Eye (tissue), 1 donor: ENCODE measurements at regions not wholly inside any gene's neighbourhood (a gene's known extent, or its start where the extent isn't known, plus 50 kb on each side); places are given as distances from the start of the nearest gene placed in this dataset.

Source experiments
- DNase-seq: peaks from one replicate; pipeline ENCODE4 v3.0.0-alpha.2; 2015

DNA sequence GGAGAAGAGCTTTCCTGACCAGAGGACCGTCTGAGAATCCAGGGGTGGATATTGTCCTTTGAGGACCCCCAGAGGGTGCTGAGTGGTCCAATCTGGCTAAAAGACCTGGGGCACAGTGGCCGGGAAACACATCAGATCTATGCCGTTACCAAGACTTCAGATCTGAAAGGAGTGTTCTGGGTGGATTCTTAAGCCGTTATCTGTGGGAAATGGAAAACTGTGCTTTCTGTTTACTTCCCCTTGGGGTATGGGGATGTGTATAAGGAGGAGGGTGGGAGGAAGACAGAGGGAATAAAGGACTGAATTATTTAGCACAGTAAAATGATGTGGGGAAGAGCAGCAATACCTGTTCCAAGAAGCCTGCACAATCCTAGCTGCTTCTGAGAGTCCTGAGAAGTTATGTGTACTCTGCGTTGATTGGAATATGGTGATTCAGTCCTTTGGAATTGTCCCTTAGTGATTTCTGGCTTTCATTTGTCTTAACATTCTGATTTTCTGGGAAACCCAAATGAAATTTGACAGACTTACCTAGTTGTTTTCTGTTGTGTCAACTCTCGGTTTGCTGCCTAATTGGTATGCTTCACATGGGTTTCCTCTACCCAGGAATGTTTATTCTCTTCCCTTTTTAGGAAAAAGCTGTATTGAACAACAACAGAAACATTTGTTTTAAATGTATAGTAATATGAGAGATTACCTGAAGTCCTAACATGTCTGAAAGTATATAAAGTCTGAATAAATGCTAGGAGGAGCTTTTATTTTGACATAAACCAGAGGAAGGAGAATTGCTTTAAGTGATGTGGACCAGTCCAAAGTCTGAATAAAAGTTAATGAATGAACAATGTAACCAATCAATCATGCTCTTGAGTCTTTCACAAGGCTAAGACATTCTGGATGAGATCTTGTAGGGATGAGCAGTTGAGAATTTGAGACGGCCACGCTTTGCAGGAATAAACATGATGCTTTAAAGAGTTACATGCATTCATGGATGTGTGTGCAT lies 427.1 kb upstream of the C2CD4B start:
- DNase-seq = peak; percentile 26

DNA sequence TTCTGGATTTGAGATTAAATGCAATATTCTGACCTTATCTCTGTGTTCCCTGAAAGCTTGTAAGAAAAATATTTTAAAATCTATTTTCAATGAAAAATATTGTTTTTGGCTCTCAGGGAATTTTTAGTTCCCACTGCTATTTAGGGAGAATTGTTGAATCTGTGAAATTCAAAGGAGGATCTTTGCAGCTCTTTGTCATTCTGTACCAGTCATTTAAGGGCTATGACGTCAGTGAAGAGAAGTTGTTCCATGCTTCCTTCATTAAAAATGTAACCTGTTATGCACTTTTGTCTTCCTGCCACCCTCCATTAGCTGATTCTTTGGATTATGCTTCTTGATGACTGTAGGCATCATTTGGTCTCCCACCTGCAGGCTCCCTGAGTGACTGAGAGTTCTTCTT lies 427.8 kb upstream of the C2CD4B start:
- DNase-seq = peak; percentile 44

- DNase-seq = no peak
Observed at GRCh38 chr15:62593681-62594399, 428.8 kb upstream of the C2CD4B start.

- DNase-seq = no peak
Observed at GRCh38 chr15:62598217-62598616, 433.1 kb upstream of the C2CD4B start.

GRCh38 chr15:62599791-62600777 lies 435.0 kb upstream of the C2CD4B start:
- DNase-seq = peak; percentile 11

GRCh38 chr15:62601777-62602545 lies 436.9 kb upstream of the C2CD4B start:
- DNase-seq = no peak

DNA sequence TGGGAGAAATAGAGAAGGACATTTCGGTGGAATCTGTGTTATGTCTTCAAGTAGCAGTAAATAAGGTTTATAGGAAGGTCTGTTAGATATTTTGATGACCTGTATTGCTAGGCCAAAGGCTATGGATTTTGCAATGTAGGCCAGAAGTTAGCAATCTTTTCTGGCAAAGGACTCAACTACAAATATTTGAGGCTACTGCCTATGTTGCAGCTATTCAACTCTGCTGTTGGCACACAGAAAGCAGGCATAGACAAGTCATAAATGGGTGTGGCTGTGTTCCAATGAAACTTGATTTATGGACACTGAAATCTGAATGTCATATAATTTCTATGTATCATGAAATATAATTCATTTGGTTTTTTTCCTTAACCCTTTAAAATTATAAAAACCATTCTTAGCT lies 438.7 kb upstream of the C2CD4B start:
- no peak for DNase-seq

GRCh38 chr15:62605282-62605681 lies 437.3 kb upstream of the TPM1 start:
- DNase-seq = no peak

GRCh38 chr15:62606376-62607113 lies 436.0 kb upstream of the TPM1 start:
- DNase-seq = no peak

DNA sequence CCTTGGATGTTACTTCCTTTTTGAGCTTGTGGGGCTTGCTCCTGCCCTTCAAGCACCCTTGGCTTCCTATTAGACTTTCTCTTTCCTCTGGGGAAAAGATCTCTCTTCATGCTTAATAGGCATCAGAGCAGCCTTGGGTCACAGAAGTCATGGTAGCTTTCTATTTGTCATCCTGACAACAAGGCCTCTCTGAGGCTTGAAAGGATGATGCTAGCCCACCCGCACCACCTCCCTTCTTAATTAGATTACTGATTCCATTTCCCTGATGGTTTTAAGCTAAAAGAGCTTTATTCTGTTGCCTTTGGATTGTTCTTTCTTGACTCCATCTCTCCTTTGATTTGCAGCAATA lies 435.5 kb upstream of the TPM1 start:
- DNase-seq = no peak

DNA sequence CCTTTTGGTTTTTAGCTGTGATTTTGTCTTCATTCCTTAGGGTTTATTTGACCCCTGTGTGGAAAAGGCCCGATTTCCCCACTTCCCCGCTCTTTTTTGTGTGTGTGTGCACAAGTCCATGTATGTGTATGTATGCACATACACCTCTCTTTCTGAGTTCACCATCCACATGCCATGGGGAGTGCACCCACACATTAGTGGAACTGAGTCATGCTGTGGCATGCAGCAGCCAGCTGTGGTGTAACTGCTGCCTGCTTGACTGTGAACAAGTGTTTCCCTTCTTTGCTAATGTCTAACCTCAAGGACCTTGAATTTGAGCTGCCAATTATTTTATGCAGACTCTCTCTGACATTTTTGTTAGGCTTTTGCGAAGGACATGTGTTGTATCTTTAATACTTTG lies 434.9 kb upstream of the TPM1 start:
- DNase-seq = no peak

- DNase-seq = no peak
Observed at GRCh38 chr15:62608369-62608768, 434.2 kb upstream of the TPM1 start.

- no peak for DNase-seq
Observed at GRCh38 chr15:62610265-62610869, 432.2 kb upstream of the TPM1 start.

DNA sequence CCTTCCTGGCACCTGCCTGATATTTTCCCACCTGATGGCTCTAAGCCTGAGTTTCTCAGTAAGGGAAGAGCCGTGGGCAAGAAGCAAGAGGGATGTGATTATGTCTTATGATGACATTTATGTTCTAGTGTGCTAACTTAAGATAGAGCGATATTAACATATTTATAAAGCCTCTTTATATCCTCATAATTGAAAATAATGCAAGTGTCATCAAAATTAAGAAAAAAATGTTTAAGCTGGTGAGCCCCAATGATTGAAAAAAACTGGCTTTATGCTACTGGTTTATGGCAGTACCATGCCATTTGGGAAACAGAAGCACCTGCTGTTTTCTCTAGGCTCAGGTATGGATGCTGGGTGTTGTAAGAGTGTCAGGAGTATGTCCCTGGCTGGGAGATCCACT lies 431.5 kb upstream of the TPM1 start:
- DNase-seq = no peak

DNA sequence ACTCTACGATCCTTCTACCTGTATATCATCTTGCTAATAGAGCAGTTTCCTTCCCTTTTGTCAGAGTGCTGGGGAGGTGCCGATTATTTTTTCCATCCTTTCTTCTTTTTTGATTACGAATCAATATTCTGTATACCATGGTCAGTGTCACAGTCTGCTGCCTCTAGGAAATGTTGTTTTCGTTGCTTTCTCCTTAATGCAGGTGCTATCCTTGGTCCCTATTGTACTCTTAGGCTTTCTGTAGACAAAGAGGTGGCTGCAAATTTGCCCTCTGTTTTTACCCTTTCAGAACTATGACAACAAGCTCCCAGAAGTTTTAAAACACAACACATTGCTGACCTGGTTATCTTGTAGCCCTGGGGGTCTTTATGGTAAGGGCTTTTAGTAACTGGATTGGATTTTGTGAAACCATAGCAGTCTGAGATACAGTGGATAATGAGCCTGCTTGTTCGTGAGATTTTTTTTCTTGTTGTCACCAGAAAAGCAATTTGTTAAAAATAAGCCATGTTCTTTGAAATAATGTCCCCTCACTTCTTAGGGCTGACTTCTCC lies 430.3 kb upstream of the TPM1 start:
- no peak for DNase-seq

DNA sequence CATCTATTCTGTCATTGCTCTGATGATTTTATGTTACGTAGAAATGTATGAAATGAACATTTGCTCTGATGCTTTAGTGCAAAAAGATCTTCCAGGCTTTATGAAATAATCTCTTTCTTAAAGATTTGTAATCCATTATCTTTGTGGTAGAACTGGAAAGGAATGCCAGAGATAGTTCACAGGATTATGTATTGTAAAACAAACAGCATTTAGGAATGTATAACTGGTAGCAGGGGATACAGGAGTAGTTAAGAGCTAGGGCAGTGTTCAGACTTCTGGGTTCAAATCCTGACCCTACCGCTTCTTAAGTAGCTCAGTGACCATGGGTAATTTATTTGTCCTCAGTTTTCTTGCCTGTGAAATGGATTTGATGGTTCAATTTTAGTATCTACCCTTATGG lies 429.8 kb upstream of the TPM1 start:
- DNase-seq = no peak

DNA sequence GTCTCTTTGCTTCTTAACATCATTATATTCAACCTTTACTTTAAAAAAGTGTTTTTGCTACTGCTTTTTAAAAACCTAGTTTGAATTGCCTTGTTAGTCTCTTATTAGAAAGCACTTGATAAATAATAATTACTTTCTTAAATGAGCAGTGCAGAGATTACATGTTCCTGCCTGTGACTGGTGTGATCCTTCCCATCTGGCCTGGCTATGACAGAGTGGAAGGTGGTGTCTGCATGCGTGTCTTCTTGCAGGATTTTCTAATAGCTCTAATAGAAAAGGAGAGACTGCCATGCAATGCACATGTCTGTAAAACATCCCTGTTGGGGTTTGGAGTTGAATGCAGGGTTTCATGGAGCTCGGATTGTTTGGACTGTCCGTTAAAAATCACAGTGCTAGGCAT lies 425.8 kb upstream of the TPM1 start:
- no peak for DNase-seq

- no peak for DNase-seq
Observed at GRCh38 chr15:62617741-62618140, 424.8 kb upstream of the TPM1 start.

DNA sequence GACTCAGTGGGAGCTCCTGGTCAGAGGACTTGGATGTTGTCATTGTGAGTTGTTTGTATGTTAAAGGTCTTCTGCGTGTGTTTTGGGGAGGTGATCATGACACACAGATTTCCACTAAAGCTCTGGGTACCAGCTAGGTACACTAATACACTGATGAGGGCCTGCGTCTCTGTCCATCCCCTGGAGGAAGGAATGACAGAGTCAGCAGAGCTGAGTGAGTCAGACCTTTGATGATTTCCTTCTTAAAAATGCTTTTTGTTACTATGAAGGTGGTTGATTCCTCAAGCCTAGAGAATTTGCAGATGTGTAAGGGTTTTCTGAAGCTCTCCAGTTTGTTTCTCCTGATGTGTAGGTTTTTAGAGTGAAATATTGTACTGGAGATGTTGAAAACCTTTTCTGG lies 424.1 kb upstream of the TPM1 start:
- no peak for DNase-seq

GRCh38 chr15:62618846-62619504 lies 423.6 kb upstream of the TPM1 start:
- DNase-seq = no peak
